Heart right ventricle (tissue), 16 donors: ENCODE measurements at regions not wholly inside any gene's neighbourhood (a gene's known extent, or its start where the extent isn't known, plus 50 kb on each side); places are given as distances from the start of the nearest gene placed in this dataset.

ENCODE experiments used
- ATAC-seq, 8 donors: fragments of 200-7000 bp; cut with Tn5 transposase; one replicate each; pipeline ENCODE4 v1.9.1; 2020; ENCODE audit warnings: mild to moderate bottlenecking in 8 of 8, moderate library complexity in 8 of 8, moderate number of reproducible peaks in 1 of 8
- DNase-seq, 2 donors: peaks; one replicate each; pipeline ENCODE4 v3.0.0-alpha.2; 2020
- H3K27ac ChIP-seq, 10 donors: fragments of 200-600 bp; sonication (generic) in 2 of 10; one replicate each; pipeline versions ENCODE4 v1.5.0 to v1.8.0; 2020 to 2022; ENCODE audit warnings: mild to moderate bottlenecking in 3 of 10
- H3K27me3 ChIP-seq, 7 donors: fragments of 200-600 bp; one replicate each; pipeline ENCODE4 v1.8.0; 2021 to 2022; ENCODE audit warnings: mild to moderate bottlenecking in 2 of 7
- H3K36me3 ChIP-seq, 9 donors: fragments of 200-600 bp; sonication (generic) in 1 of 9; one replicate each; pipeline versions ENCODE4 v1.5.0 to v1.8.0; 2020 to 2022; ENCODE audit warnings: mild to moderate bottlenecking in 2 of 9
- H3K4me1 ChIP-seq, 9 donors: fragments of 200-600 bp; sonication (generic) in 1 of 9; one replicate each; pipeline versions ENCODE4 v1.5.0 to v1.8.0; 2020 to 2022; ENCODE audit warnings: mild to moderate bottlenecking in 4 of 9
- H3K4me3 ChIP-seq, 10 donors: fragments of 200-600 bp; sonication (generic) in 2 of 10; one replicate each; pipeline versions ENCODE4 v1.5.0 to v1.8.0; 2020 to 2022; ENCODE audit warnings: mild to moderate bottlenecking in 7 of 10, moderate library complexity in 2 of 10
- H3K9me3 ChIP-seq, 11 donors: fragments of 200-600 bp in 10 of 11; sonication (generic) in 2 of 11; one replicate each; pipeline versions ENCODE4 v1.5.0 to v1.8.0; 2013 to 2022; ENCODE audit warnings: mild to moderate bottlenecking in 2 of 11, control low read depth in 1 of 11, moderate library complexity in 1 of 11
- CTCF ChIP-seq, 9 donors: fragments of 200-600 bp; sonication (generic) in 2 of 9; IDR thresholded peaks; one replicate each; pipeline versions ENCODE4 v1.5.0 to v1.8.0; 2021 to 2022; ENCODE audit warnings: antibody characterized with exemption in 9 of 9, mild to moderate bottlenecking in 5 of 9, moderate library complexity in 1 of 9
- WGBS, 2 donors: extraction: QIAGEN DNeasy Blood & Tissue Kit; methylation state at CpG; one replicate each; pipeline ENCODE4 v1.1.7; 2013; ENCODE audit warnings: inconsistent platforms in 1 of 2; 5-methylcytosine and 5-hydroxymethylcytosine counted together
- intact Hi-C, 10 donors: fragments of 100-400 bp; cut with DNase I; formaldehyde crosslinking; loops; one replicate each; pipeline versions ENCODE4 v1.11.1 to v1.14.2; 2022
- donor health status: Arrhythmogenic right ventricular cardiomyopathy.
- donor health status: ischemic (EF 13 %, LVEDD 7.1; RV severe dilation, severe dysfunction).
- donor health status: healthy with polysubstance abuse.
- donor health status: DM: no; HTN: yes; CAD: no.
- donor health status: DM: no; HTN: no; CAD: no.
- donor health status: ischemic (EF 25% LVEDD 6.9; RV normal size, moderate dysfunction).
- donor health status: ischemic (EF 25% LVEDD 5.7; RV mildly dilated, moderate dysfunction).
- donor health status: healthy.
- donor health status: DM: yes; HTN: yes; CAD: no.
- donor health status: Ischemic cardiomyopathy.
- donor health status: ischemic (EF 35%, LVEDD 5.7; RV mildly dilated, moderate dysfunction).
- donor health status: nonischemic (EF 11% LVEDD 7.7; RV severe dilation, severe dysfunction).
- donor health status: DM: yes; HTN: yes; CAD: no.
- donor health status: PGD.
- donor health status: ischemic (EF 29% LVEDD 5.4; RV normal size, mild dysfunction).
- donor health status: nonischemic (EF 23%, LVEDD 6.1; RV moderate dilation, normal function).

- H3K4me3 ChIP-seq = no peak overlapping the region
- no peaks in the 10 kb centered on the region for H3K36me3 ChIP-seq
- H3K4me1 ChIP-seq = peaks cover 0 to 40% (median 4%) of the 10 kb centered on the region in 9 donors
- intact Hi-C loops = no loop called here
- peak overlapping the region in 4 of 10 donors; percentile 8 to 72 (median 52) for H3K27ac ChIP-seq
- no peaks in the 10 kb centered on the region for H3K9me3 ChIP-seq
- no peak for ATAC-seq
- no peaks in the 10 kb centered on the region for H3K27me3 ChIP-seq
- WGBS, 2 donors = 77 to 81% methylated on average over 2 of the region's 2 CpGs
- no peak for TF ChIP-seq CTCF (IDR thresholded peaks at IDR 0.05)
- no peak for DNase-seq
These were observed 106.7 kb downstream of the UNC5CL start for GRCh38 chr6:40932366-40932765.

GRCh38 chr6:40931931-40932330, 107.1 kb downstream of the UNC5CL start:
- peak overlapping the region in 2 of 10 donors; percentile 39 to 64 for H3K27ac ChIP-seq
- WGBS, 2 donors = 53 to 60% methylated on average over 1 of the region's 1 CpG
- H3K9me3 ChIP-seq = no peaks in the 10 kb centered on the region
- no peak overlapping the region for H3K4me3 ChIP-seq
- no peak for TF ChIP-seq CTCF (IDR thresholded peaks at IDR 0.05)
- DNase-seq (no peak), ATAC-seq (no peak)
- no peaks in the 10 kb centered on the region for H3K27me3 ChIP-seq
- peaks cover 0 to 40% (median 4%) of the 10 kb centered on the region in 9 donors for H3K4me1 ChIP-seq
- H3K36me3 ChIP-seq = no peaks in the 10 kb centered on the region
- intact Hi-C loops = no loop called here

- DNase-seq (peak; percentile 9 to 12), ATAC-seq (peak in 4 of 8 donors; percentile 21 to 70 (median 32))
- Histone ChIP-seq H3K4me1 (peaks cover 0 to 40% (median 0%) of the 10 kb centered on the region in 9 donors), H3K36me3 (no peaks in the 10 kb centered on the region), H3K9me3 (no peaks in the 10 kb centered on the region), H3K27me3 (no peaks in the 10 kb centered on the region), H3K27ac (peak overlapping the region in 5 of 10 donors; percentile 12 to 70 (median 65)), H3K4me3 (no peak overlapping the region)
- WGBS, 2 donors = 60 to 61% methylated on average over 3 of the region's 3 CpGs
- intact Hi-C loops = no loop called here
- TF ChIP-seq CTCF (IDR thresholded peaks at IDR 0.05) = no peak
These were observed 108.5 kb downstream of the UNC5CL start for GRCh38 chr6:40930555-40930954.

GRCh38 chr6:40930045-40930444, 109.0 kb downstream of the UNC5CL start:
- Histone ChIP-seq H3K36me3 (no peaks in the 10 kb centered on the region), H3K4me3 (no peak overlapping the region), H3K9me3 (no peaks in the 10 kb centered on the region), H3K27ac (peak overlapping the region in 5 of 10 donors; percentile 3 to 70 (median 65)), H3K27me3 (no peaks in the 10 kb centered on the region), H3K4me1 (peaks cover 0 to 40% (median 0%) of the 10 kb centered on the region in 9 donors)
- 77 to 79% methylated on average over 1 of the region's 1 CpG for WGBS, 2 donors
- intact Hi-C loops = no loop called here
- DNase-seq = no peak
- peak; percentile 32 to 93 (median 78) for ATAC-seq
- TF ChIP-seq CTCF (IDR thresholded peaks at IDR 0.05) = no peak
